Esophagus squamous epithelium (tissue), 4 donors: ENCODE measurements at regions not wholly inside any gene's neighbourhood (a gene's known extent, or its start where the extent isn't known, plus 50 kb on each side); places are given as distances from the start of the nearest gene placed in this dataset.

Source experiments
- POLR2A ChIP-seq, 4 donors: fragments of 450-650 bp; IDR thresholded peaks; one replicate each; pipeline ENCODE4 v1.6.1; 2017; ENCODE audit warnings: antibody characterized with exemption in 4 of 4, mild to moderate bottlenecking in 4 of 4, moderate library complexity in 3 of 4
- TF ChIP-seq, protein P1 (sequence below), 6 experiments: fragments of 450-650 bp in 4 of 6; fragments of 200-600 bp in 2 of 6; sonication (generic) in 2 of 6; IDR thresholded peaks; one replicate each; pipeline ENCODE4 v1.5.1; 2016 to 2019; ENCODE audit warnings: antibody characterized with exemption in 6 of 6, mild to moderate bottlenecking in 4 of 6, moderate library complexity in 4 of 6

DNA sequence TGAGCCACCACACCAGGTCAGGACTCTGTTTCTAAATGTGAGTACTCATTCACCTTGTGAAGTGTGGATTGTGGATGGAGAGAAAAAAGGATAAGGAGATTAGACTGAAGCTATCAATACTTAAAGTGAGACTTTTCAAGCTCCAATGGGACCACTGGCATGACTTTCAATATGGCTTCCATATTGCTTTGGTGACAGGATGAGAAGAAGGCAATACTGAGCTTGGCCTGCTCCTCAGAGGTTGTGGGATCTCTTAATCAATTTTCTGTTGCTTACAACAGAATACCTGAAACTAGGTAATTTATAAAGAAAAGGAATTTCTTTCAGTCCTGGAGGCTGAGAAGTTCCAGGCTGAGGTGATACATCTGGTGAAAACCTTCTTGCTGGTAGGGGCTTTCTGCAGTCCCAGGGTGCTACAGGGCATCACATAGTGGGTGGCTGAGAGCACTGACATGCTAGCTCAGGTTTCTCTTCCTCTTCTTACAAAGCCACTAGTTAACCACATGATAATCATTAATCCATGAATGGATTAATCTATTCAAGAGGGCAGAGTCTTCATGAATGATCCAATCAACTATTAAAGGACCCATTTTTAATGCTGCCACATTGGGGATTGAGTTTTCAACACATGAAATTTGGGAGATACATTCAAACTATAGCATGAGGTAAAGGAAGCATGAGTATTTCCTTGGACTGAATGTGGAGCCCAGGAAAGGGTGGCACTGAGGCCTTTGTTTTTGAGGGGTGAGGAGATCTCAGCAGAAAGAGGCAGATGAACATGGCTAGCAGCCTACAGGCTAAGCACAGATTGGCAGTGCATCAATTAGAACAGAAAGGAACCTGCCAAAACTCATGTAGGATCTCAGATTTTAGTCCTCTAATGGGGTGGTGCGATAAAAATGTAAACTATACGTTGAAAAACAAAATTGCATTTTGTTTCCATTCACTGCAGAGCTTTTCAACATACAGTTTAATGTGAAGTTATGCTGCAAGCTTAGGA lies 274.5 kb downstream of the PIK3C3 start:
- TF ChIP-seq, protein P1, sequence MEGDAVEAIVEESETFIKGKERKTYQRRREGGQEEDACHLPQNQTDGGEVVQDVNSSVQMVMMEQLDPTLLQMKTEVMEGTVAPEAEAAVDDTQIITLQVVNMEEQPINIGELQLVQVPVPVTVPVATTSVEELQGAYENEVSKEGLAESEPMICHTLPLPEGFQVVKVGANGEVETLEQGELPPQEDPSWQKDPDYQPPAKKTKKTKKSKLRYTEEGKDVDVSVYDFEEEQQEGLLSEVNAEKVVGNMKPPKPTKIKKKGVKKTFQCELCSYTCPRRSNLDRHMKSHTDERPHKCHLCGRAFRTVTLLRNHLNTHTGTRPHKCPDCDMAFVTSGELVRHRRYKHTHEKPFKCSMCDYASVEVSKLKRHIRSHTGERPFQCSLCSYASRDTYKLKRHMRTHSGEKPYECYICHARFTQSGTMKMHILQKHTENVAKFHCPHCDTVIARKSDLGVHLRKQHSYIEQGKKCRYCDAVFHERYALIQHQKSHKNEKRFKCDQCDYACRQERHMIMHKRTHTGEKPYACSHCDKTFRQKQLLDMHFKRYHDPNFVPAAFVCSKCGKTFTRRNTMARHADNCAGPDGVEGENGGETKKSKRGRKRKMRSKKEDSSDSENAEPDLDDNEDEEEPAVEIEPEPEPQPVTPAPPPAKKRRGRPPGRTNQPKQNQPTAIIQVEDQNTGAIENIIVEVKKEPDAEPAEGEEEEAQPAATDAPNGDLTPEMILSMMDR (IDR thresholded peaks at IDR 0.05): no peak
- TF ChIP-seq POLR2A (IDR thresholded peaks at IDR 0.05): no peak
